Fibroblast of lung (primary cell): ENCODE measurements at regions not wholly inside any gene's neighbourhood (a gene's known extent, or its start where the extent isn't known, plus 50 kb on each side); places are given as distances from the start of the nearest gene placed in this dataset.

ENCODE experiments used
- CTCF ChIP-seq, 2 donors: IDR thresholded peaks in 1 of 2; conservative IDR thresholded peaks in 1 of 2; 1 replicate in 1 of 2; 2 replicates in 1 of 2; pipeline ENCODE4 v1.5.1; 2011 to 2012; ENCODE audit warnings: low read length in 2 of 2, control low read depth in 1 of 2, inconsistent platforms in 1 of 2, low read depth in 1 of 2, mild to moderate bottlenecking in 1 of 2
- EZH2 ChIP-seq: IDR thresholded peaks from 2 replicates; pipeline ENCODE4 v1.5.1; 2012; ENCODE audit warnings: low read length, control low read depth, mild to moderate bottlenecking; ENCODE audit errors: missing control alignments

- TF ChIP-seq CTCF (conservative IDR thresholded peaks at IDR 0.05 in 1 of 2, IDR thresholded peaks at IDR 0.05 in 1 of 2; ENCODE audit: low read depth in 1 of 2, low read length in 2 of 2) (no peak), EZH2 (no peak)
These were observed 119.6 kb upstream of the ADO start for GRCh38 chr10:62684911-62685310.
